B cell (primary cell): ENCODE measurements at regions not wholly inside any gene's neighbourhood (a gene's known extent, or its start where the extent isn't known, plus 50 kb on each side); places are given as distances from the start of the nearest gene placed in this dataset.

Experiments used
- CTCF ChIP-seq: fragments of 200-600 bp; IDR thresholded peaks from one replicate; pipeline ENCODE4 v1.8.0; 2022; ENCODE audit warnings: antibody characterized with exemption, mild to moderate bottlenecking
- EZH2 ChIP-seq: IDR thresholded peaks from 2 replicates; pipeline ENCODE4 v1.6.1; 2012; ENCODE audit warnings: borderline replicate concordance, low read depth, mild to moderate bottlenecking, moderate library complexity, low read length; ENCODE audit not compliant: insufficient read depth, poor library complexity, severe bottlenecking

DNA sequence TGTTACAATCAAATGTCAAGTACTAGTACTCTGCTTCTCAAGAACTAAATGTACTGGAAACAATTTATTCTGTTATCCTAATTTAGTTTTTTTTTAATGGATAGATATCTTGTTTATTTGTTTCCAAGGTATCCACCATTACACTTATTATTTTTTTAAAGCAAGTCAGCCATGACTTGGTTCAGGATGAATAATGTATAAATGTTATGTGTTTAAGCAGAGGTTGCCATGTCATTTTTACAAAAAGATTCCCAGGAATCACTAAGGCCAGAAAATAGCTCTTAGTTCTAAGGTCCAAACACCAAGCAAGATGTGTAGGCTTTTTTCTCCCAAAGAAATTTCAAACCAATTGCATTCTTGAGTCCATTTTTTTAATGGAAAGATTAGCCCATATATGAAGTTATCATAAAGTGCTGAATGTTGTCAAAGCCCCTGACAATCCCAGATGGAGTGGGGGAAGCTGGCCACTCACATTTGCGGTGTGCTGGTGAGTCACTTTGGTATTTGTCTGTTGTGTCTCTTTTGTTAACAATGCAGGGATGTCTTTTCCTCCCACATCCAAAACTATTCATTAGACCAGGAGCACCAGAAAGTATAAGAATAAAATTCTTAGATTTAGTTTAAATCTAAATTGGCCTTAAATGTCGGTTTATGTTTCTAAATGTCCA, 158.9 kb downstream of the COL6A3 start:
- TF ChIP-seq CTCF (no peak), EZH2 (no peak)
